Lung microvascular endothelial cell (primary cell): ENCODE measurements at regions not wholly inside any gene's neighbourhood (a gene's known extent, or its start where the extent isn't known, plus 50 kb on each side); places are given as distances from the start of the nearest gene placed in this dataset.
"Not testable (repeated sequence)": the region's sequence is repeated elsewhere in the genome, so short reads cannot be mapped to it uniquely, and the experiment has no call there.

Experiments used
- DNase-seq, 2 donors: peaks; one replicate each; pipeline versions ENCODE4 v3.0.0 to v3.0.0-alpha.2; 2010; ENCODE audit warnings: low read depth in 2 of 2

GRCh38 chr10:20502903-20503585 lies 394.1 kb downstream of the NEBL start:
- DNase-seq: no peak

GRCh38 chr10:20494474-20494873 lies 402.6 kb downstream of the NEBL start:
- no peak for DNase-seq

DNA sequence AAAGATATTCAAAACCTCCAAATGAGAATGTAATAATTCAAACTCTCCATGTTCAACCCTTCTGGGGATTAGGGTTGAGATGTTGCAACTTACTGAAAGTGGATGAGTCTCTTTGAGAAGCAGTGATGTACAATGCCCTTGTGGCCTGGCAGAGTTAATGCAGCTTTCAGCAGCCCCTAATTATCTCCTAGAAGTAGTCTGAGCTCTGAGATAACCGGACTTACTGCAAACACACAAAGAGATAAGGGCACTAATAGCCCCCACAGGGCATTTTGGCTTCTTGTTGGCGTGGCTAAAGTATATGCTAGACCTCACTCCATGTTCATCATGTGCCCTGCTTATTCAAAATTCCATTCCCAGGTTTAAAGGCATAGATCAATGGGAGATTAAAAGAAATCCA lies 404.7 kb downstream of the NEBL start:
- DNase-seq: no peak

DNA sequence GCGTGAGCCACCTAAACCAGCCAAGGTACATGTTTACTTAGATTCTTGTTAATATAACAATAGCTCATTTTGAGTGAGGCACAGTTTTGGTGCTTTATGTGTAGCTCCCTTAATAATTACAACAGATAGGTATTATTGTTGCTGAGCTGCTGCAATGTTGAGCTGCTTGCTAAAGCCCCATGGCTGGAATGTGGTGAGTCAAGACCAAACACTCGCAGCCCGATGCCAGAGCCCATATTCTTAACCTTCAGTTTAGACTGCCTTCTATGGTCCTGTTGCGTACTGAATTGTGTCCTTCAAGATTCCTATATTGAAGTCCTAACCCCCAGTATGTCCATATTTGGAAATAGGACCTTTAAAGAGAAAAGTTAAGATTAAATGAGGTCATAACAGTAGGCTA lies 407.1 kb downstream of the NEBL start:
- no peak for DNase-seq

- DNase-seq: no peak
Observed at GRCh38 chr10:20486791-20487190, 410.3 kb downstream of the NEBL start.

DNA sequence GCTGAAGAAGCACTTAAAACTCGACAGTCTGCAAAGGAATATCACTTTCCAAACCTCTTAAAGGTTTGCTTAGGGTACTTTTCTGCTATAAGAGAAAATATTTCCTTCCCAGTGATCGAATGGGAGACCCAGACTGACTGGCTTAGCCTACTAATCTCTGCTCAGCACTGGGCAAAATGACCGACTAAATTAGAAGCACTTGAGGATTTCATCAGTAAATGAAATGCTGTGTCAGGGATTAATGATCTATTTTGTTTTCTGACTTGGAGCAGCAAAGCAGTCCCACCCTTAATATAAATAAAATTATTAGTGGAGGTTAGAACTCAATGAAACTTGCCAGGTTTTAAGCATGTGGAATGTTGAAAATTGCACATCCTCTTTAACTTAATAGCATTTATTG lies 411.6 kb downstream of the NEBL start:
- DNase-seq: no peak

GRCh38 chr10:20481054-20481453 lies 416.1 kb downstream of the NEBL start:
- no peak for DNase-seq

GRCh38 chr10:20480575-20480974 lies 416.5 kb downstream of the NEBL start:
- not testable (repeated sequence) for DNase-seq

DNA sequence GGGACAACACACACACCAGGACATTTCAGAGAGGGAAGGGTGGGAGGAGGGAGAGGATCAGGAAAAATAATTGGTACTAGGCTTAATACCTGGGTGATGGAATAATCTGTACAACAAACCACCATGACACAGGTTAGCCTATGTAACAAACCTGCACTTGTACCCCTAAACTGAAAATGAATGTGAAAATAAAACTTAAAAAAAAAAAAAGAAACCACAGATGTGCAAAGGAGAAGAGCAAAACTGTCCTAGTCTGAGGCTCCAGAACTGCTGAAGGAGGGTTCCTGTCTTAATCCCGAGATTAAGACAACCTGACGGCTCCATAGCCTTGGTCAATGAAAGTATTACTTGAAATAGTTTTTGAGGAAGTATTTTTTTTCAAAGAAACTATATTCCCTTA lies 423.0 kb downstream of the NEBL start:
- no peak for DNase-seq

DNA sequence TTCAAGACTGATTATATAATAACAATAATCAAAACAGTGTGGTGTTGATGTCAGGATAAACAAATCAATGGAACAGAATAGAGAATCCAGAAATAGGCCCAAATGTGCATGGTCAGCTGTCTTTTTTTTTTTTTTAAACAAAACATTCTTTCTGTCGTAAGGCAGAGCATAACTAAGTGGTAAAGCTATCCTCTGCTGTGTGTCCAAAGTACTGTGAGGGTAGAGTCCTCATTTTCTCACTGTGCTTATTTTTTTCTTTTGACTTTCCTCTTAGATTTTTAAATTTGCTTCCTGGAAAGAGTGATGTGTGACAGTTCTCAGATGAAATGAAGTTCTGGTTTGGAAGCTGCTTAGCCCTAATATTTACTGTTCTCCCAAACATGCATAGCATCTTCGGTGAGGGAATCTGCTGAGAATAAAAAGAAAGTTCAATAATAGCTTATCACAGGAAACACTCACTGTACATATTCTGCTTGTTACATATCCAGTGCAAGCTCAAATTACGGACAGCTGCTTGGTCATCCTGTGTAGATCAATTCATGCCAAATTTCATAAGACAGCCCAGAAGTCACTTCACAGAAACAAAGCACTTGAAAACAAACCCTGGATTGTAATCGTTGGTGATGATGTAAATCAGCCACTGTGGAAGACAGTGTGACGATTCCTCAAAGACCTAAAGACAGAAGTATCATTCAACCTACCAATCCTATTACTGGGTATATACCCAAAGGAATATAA lies 423.9 kb downstream of the NEBL start:
- DNase-seq: no peak

GRCh38 chr10:20466731-20467130 lies 430.4 kb downstream of the NEBL start:
- no peak for DNase-seq

DNA sequence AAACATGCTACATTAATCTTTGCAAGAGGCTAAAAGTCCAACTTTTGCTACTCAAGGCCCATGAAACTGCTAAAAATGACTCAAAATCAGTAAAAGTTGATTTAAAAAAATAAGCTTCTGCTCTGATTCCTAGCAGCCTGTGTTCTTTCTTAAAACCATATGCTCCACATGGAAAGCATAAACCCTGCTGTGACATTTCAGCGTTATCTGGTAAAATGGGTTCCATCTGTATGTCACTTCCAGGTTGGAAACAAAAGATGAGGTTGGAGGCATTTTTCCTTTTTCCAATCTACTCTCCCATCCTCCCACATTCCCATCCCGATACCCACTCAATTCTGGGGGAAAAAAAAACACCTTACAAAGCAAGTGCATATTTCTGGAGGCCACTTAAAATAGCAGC lies 439.5 kb downstream of the NEBL start:
- DNase-seq: no peak

- DNase-seq: no peak
Observed at GRCh38 chr10:20455774-20456173, 441.3 kb downstream of the NEBL start.

GRCh38 chr10:20454331-20454730 lies 442.8 kb downstream of the NEBL start:
- DNase-seq: no peak

DNA sequence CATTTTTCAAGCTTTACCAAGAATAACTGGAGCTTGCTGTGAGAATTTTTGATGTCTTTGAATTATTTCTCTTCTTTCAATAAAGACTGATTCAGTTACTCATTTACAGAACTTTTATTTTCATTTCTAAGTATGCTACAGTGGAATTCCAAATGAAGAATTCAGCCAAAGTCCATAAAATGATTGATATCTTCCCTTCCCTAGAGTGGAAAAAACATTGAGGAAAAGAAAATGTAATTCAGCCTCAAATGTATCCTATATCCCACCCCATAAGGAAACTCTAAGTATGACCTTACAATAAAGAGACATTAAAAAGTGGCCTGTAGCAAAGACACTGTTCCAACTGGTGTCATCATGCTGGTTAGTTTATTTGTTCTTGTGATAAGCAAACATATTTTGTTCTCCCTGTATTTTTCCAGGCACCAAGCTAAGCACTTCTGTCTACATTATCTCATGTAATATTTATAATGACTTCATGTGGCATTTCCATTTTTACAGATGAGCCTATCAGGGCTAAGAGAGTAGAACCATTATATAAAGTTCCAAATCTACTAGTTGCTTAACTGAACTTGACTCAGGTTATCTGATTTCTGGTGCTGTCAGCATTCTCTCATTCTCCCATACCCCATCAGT lies 450.4 kb downstream of the NEBL start:
- DNase-seq: no peak

DNA sequence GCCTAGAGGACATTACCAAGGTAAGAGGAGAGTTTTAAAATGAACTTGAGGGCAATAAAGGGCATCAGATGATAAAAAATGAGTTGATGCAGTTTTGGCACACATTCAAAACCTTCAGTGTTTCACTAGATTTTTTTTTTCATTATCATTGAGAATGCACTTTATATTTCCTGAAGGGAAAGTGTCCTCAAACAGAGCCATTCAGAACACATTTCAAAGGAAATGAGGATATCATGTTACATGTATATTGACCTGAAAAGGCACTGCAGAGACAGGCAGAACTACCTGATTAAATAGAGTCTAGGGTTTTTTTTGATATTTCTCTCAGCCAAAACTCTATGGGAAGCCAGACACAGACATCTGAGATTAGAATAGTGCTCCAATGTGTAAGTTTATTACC lies 454.0 kb downstream of the NEBL start:
- no peak for DNase-seq

DNA sequence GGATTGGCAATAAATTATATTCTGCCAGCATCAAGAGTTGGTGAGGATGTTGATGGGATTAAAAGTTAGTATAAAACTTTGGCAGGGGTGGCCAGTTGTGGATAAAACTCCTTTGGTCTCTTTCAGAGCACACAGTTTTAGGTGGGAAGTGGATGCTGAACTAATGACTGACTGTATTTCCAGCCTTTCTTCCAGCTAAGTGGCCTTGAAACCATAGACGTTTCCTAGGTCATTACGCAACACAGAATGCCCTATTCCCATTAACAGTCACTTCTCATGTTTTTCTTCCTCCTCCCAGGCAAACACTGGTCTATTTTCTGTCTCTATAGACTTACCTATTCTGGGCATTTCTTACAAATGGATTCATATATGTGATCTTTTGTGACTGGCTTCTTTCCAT lies 467.4 kb downstream of the NEBL start:
- no peak for DNase-seq

DNA sequence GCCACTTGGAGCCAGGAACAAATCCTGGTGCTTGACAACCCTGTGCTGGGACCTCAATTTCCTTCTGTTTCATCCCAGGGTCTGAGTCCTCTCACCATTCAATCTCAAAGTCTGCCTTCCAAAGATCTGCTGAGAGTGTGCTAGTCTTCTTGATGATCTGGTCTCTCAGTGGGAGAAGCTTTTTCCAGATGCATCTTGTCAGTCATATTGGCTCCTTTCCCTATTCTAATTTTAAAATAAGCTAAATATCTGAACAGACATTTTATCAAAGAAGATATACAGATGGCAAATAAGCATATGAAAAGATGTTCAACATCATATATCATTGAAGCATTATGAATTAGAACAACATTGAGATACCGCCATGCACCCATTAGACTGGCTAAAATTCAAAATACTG lies 469.3 kb downstream of the NEBL start:
- DNase-seq: no peak

DNA sequence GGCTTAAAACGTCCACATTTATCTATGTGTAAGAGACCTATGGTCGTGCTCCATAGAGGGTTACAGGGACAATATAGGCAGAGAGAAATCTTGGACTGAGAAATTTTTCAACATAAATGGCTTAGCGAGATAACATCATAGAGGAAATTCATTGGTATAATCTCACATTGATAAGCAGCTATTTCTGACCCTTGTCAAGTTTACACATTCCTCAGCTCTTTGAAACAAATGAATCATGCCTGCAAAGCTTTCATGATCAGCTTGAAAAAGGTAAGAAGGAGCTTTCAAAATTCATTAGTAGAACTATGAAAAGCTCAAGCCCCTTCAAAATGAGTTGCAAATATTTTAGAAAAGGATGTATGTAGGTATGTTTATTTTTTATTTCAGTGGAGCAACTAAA lies 478.8 kb downstream of the NEBL start:
- DNase-seq: no peak

- no peak for DNase-seq
Observed at GRCh38 chr10:20417791-20418190, 479.3 kb downstream of the NEBL start.

DNA sequence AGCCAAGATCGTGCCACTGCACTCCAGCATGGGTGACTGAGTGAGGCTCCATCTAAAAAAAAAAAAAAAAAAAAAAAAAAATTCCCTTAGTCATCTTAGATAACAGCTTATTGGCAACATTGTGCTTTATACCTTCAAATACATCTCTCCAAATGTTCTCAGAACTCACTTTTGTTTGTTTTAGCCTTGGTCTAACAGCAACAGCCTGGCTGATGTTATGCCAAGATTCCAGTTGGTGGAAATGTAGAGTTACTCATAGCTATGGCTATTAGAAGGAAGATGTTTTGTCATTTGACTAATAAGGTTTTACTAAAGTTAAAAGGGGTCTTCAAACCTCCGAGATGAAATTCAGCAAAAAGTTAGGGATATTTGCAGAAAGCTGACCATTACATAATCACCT lies 481.4 kb downstream of the NEBL start:
- DNase-seq: no peak

GRCh38 chr10:20407357-20407756 lies 489.8 kb downstream of the NEBL start:
- DNase-seq: no peak
